DND-41 (cell line): ENCODE measurements at regions not wholly inside any gene's neighbourhood (a gene's known extent, or its start where the extent isn't known, plus 50 kb on each side); places are given as distances from the start of the nearest gene placed in this dataset.
A peak's percentile ranks its signal among the peaks of the same experiment; 100 is the strongest.

Experiments
- ATAC-seq: fragments of 200-7000 bp; cut with Tn5 transposase; 3 replicates; pipeline ENCODE4 v1.9.1; 2021; ENCODE audit warnings: low read depth; ENCODE audit not compliant: insufficient read depth
- DNase-seq: peaks from one replicate; pipeline ENCODE4 v3.0.0-alpha.2; 2020
- H2AFZ ChIP-seq: 2 replicates; pipeline ENCODE4 v1.6.0; 2012; ENCODE audit warnings: low read depth, low read length
- H3K27ac ChIP-seq: 2 replicates; pipeline ENCODE4 v1.5.1; 2012; ENCODE audit warnings: low read length, inconsistent platforms
- H3K27me3 ChIP-seq: fragments of 200-600 bp; sonication (generic); 2 replicates; pipeline ENCODE4 v1.6.0; 2012; ENCODE audit warnings: low read length, mild to moderate bottlenecking, inconsistent platforms; ENCODE audit not compliant: insufficient read depth, poor library complexity
- H3K36me3 ChIP-seq: 2 replicates; pipeline ENCODE4 v1.5.1; 2012; ENCODE audit warnings: low read length, inconsistent platforms; ENCODE audit not compliant: insufficient read depth
- H3K4me1 ChIP-seq: 2 replicates; pipeline ENCODE4 v1.5.1; 2012; ENCODE audit warnings: mild to moderate bottlenecking, low read length; ENCODE audit not compliant: insufficient read depth
- H3K4me2 ChIP-seq: 2 replicates; pipeline ENCODE4 v1.6.0; 2012; ENCODE audit warnings: mild to moderate bottlenecking, moderate library complexity, low read length, inconsistent platforms; ENCODE audit not compliant: insufficient read depth
- H3K4me3 ChIP-seq, 2 experiments: fragments of 200-600 bp in 1 of 2; shearing (Covaris generic) in 1 of 2; 2 replicates each; pipeline ENCODE4 v1.5.1; 2012 to 2016; ENCODE audit warnings: inconsistent platforms in 2 of 2, low read length in 2 of 2, mild to moderate bottlenecking in 2 of 2, low read depth in 1 of 2, moderate library complexity in 1 of 2
- H3K79me2 ChIP-seq: 2 replicates; pipeline ENCODE4 v1.6.0; 2012; ENCODE audit warnings: low read length, inconsistent platforms; ENCODE audit not compliant: insufficient read depth
- H3K9ac ChIP-seq: 2 replicates; pipeline ENCODE4 v1.6.0; 2012; ENCODE audit warnings: low read depth, mild to moderate bottlenecking, inconsistent platforms, low read length, moderate library complexity
- H3K9me3 ChIP-seq: 2 replicates; pipeline ENCODE4 v1.5.1; 2012; ENCODE audit warnings: low read length, moderate library complexity, mild to moderate bottlenecking, inconsistent platforms; ENCODE audit not compliant: insufficient read depth, severe bottlenecking
- H4K20me1 ChIP-seq: 2 replicates; pipeline ENCODE4 v1.6.0; 2012; ENCODE audit warnings: low read length; ENCODE audit not compliant: insufficient read depth
- CTCF ChIP-seq: IDR thresholded peaks from 2 replicates; pipeline ENCODE4 v1.5.1; 2012; ENCODE audit warnings: borderline replicate concordance, low read length, moderate library complexity, mild to moderate bottlenecking; ENCODE audit not compliant: poor library complexity, severe bottlenecking; ENCODE audit errors: extremely low read depth
- EZH2 ChIP-seq: IDR thresholded peaks from 3 replicates; pipeline ENCODE4 v1.6.1; 2012; ENCODE audit warnings: borderline replicate concordance, low read depth, mild to moderate bottlenecking, moderate library complexity, low read length, inconsistent platforms; ENCODE audit not compliant: severe bottlenecking

GRCh38 chr12:92602476-92602875 is 100.3 kb upstream of the PLEKHG7 start:
- Histone ChIP-seq H2AFZ (no peak overlapping the region), H3K9me3 (peaks cover 31% of the 10 kb centered on the region), H3K9ac (no peak overlapping the region), H3K27me3 (no peaks in the 10 kb centered on the region), H3K4me1 (no peaks in the 10 kb centered on the region), H3K4me3 (no peak overlapping the region), H3K4me2 (no peak overlapping the region), H3K27ac (no peak overlapping the region), H3K36me3 (no peaks in the 10 kb centered on the region; the same call in 1 of the 2 replicates), H3K79me2 (no peaks in the 10 kb centered on the region), H4K20me1 (no peaks in the 10 kb centered on the region)
- no peak for ATAC-seq
- no peak for DNase-seq
- TF ChIP-seq EZH2 (no peak), CTCF (no peak)

GRCh38 chr12:92601680-92602079 is 101.1 kb upstream of the PLEKHG7 start:
- Histone ChIP-seq H3K9me3 (peaks cover 31% of the 10 kb centered on the region), H3K27ac (no peak overlapping the region), H3K4me1 (no peaks in the 10 kb centered on the region)

GRCh38 chr12:92601176-92601575 is 101.6 kb upstream of the PLEKHG7 start:
- H3K27me3 ChIP-seq = no peaks in the 10 kb centered on the region
- H3K4me1 ChIP-seq = no peaks in the 10 kb centered on the region
- no peak overlapping the region for H3K27ac ChIP-seq
- no peak overlapping the region for H3K4me2 ChIP-seq
- H3K36me3 ChIP-seq = no peaks in the 10 kb centered on the region; the same call in 1 of the 2 replicates
- no peaks in the 10 kb centered on the region for H3K79me2 ChIP-seq
- TF ChIP-seq CTCF = no peak
- TF ChIP-seq EZH2 = no peak
- ATAC-seq (no peak), DNase-seq (no peak)
- no peak overlapping the region for H2AFZ ChIP-seq
- H3K4me3 ChIP-seq = no peak overlapping the region
- H4K20me1 ChIP-seq = no peaks in the 10 kb centered on the region
- peaks cover 31% of the 10 kb centered on the region for H3K9me3 ChIP-seq
- H3K9ac ChIP-seq = no peak overlapping the region

More at GRCh38 chr12:92601680-92602079, 101.1 kb upstream of the PLEKHG7 start:
- no peak overlapping the region for H3K4me3 ChIP-seq
- no peaks in the 10 kb centered on the region for H4K20me1 ChIP-seq
- no peaks in the 10 kb centered on the region for H3K27me3 ChIP-seq
- H3K9ac ChIP-seq = no peak overlapping the region
- H3K36me3 ChIP-seq = no peaks in the 10 kb centered on the region; the same call in 1 of the 2 replicates
- TF ChIP-seq CTCF (no peak), EZH2 (no peak)
- no peak overlapping the region for H3K4me2 ChIP-seq
- no peaks in the 10 kb centered on the region for H3K79me2 ChIP-seq
- no peak overlapping the region for H2AFZ ChIP-seq
- DNase-seq (no peak), ATAC-seq (no peak)

GRCh38 chr12:92600052-92600451 is 102.7 kb upstream of the PLEKHG7 start:
- Histone ChIP-seq H2AFZ (no peak overlapping the region), H4K20me1 (no peaks in the 10 kb centered on the region), H3K9ac (no peak overlapping the region), H3K27me3 (no peaks in the 10 kb centered on the region), H3K9me3 (peaks cover 31% of the 10 kb centered on the region), H3K4me2 (no peak overlapping the region), H3K4me3 (peak overlapping the region in 1 of 2 experiments; percentile 12; a peak in 1 of 4 replicates), H3K36me3 (no peaks in the 10 kb centered on the region; the same call in 1 of the 2 replicates), H3K4me1 (no peaks in the 10 kb centered on the region), H3K27ac (no peak overlapping the region), H3K79me2 (no peaks in the 10 kb centered on the region)
- ATAC-seq (no peak), DNase-seq (no peak)
- TF ChIP-seq EZH2 (no peak), CTCF (no peak)
